Pons (tissue), 1 donor: ENCODE measurements at regions not wholly inside any gene's neighbourhood (a gene's known extent, or its start where the extent isn't known, plus 50 kb on each side); places are given as distances from the start of the nearest gene placed in this dataset.

Source experiments
- DNase-seq: peaks from one replicate; pipeline ENCODE4 v3.0.0-alpha.2; 2016; ENCODE audit warnings: low spot score

- no peak for DNase-seq
Measured at GRCh38 chr5:171603591-171603990, 182.0 kb upstream of the SMIM23 start.

DNA sequence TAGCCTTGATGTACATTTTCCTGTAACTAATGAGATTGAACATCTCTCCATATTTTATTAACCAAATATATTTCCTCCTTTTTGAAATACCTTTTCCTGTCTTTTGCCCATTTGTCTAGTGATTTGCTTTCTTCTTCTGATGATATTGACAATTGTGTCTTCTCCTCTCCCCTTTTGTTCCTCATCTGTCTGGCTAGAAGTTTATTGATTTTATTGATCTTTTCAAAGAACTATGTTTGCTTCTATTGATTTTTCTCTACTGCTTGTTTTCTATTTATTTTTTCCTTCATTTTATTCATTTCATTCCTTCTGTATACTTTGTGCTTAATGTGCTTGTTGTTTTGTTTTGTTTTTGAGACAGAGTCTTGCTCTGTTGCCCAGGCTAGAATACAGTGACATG, 181.4 kb upstream of the SMIM23 start:
- DNase-seq, result no peak

DNA sequence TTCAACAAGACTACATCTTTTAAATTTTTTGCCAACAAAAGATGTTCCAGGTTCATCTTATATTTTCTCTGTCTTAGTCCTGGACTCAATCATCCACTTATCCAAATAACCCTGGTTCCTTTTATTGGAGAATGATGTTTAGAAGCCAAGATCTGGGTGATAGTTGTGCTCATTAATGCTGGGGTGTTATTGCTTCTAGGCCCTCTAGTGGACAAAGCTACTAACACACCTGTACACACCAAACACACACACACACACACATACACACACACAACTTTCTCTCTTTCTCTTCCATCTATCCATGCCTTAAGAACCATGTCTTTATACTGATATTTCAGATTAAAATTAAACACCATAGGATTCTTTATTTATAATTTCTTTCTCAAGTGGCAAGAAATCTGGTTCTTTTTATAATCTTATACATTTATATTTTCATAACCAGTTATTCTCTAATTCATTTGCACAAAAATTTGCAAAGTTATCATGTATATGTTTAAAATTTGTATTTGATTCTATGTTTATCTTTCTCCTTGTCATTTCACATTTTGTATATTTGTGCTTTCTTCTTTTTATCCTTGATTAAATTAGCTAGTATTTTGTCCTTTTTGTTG, 179.1 kb upstream of the SMIM23 start:
- no peak for DNase-seq

GRCh38 chr5:171607863-171608262, 177.8 kb upstream of the SMIM23 start:
- no peak for DNase-seq

- no peak for DNase-seq
Measured at GRCh38 chr5:171609806-171610452, 175.7 kb upstream of the SMIM23 start.

- DNase-seq, result no peak
Measured at GRCh38 chr5:171610686-171611085, 174.9 kb upstream of the SMIM23 start.

- no peak for DNase-seq
Measured at GRCh38 chr5:171612749-171613148, 172.9 kb upstream of the SMIM23 start.

DNA sequence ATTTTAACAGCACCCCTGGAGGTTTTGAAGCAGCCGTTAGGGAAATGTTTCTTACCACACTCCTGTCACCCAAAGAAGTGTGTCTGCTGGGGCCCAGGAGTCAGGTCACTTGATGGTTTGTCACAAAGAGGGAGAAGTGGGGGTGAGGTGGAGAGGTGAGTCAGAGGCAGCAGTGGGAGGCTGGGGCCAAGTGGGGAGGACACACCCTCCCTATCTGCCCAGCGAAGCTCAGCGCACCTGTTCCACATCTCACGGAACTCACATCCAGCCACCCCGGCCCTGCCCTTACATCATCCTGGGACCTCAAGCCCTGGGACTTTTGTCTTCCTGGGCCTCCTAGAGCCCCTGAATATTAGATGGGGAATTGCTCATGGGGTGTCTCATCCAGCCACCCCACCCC, 171.1 kb upstream of the SMIM23 start:
- DNase-seq, result no peak

GRCh38 chr5:171614971-171615653, 170.5 kb upstream of the SMIM23 start:
- no peak for DNase-seq

DNA sequence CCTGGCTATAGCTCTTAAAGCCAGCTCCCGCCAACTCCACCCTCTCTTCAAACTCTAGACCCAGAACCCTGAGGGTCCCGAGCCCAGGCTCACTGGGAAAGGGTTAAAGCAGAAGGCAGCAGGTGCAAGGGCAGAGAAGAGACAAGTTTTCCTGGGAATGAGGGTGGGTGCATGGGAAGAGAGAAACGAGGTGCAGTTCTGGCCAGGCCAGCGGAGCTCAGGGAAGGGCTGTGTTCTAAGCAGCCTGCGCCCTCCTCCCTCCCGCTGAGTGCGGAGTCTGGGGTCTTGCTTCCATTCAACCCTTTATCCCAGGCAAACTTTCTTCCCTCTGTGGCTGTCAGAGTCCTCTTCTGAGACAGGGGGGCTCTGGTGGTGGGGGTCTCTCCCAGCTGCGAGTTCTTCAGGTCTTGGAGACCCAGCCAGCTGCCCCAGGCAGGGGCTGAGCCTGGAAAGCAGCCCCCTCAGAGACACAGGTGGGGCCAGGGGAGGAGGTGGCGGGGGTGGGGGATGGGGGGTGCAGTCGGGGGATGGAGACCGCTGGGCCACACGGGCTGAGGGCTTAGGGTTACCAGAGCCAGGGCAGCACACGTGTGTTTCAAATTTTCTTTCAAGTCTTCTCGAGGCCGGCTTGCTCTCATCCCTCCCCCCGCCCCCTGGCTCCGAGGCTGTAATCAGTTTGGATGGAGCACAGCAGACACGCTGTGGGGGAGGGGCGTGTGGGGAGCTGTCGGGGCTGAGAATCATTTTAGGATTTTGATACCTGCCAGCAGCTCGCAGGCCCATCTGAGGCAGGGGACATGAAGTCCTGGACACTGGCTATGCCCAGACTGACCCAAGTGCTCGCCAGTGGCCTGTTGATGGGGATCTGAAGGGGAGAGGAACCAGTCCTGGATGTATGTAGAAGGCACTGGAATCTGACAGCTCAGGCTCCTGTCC, 169.6 kb upstream of the SMIM23 start:
- no peak for DNase-seq

DNA sequence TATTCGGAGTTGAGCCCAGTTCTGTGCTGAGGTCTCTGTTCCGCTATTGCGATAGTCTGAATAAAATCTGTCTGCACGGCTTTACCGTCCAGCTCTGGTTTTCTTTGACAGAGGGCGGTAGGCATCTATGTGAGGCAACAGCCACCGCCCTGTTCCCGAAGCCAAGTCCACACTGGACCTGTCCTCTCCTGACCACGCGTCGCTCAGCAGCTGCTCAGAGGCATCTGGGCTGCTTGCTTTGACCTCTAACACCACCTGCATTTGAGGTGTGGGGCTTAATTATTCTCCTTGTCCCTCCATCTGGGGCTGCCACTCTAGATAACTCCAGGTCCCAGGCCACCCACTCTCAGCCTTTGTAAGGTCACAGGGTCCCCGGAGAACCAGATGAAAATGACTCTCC, 168.4 kb upstream of the SMIM23 start:
- DNase-seq, result no peak

DNA sequence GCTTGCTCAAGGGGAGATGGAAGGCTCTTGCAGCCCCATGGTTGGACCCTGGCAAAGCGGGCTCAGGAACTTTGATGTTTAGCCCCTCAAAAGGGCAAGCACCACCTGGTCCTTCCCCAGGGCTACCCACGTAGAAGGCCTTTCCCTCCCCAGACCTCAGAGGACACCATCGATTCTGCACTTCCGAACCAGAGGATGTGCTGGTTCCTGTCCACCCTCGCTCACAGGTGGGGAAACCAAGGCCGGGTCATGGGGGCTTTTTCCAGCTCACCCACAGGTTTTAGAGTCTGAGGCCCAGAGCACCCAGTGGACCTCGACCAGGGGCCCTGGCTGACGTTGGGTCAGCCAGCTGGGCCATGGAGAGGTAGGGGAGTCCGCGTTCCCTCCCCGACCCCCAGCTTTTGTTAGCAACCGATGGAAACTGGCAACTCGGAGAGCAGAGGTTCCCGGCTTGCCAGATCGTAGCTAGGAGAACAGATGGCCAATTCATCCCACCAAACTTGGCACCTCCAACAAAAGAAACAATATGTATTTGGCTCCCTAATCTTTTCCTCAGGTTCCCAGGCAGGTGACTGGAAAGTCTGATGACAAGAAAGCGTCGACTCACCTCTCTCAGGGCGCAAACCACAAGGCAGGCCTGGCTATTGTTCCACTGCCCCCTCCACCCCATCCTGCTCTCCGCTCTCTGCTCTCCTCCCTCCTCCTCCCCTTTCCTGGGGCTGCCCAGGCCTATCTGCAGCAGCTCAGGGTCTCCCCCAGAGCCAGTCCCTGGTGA, 167.6 kb upstream of the SMIM23 start:
- no peak for DNase-seq

DNA sequence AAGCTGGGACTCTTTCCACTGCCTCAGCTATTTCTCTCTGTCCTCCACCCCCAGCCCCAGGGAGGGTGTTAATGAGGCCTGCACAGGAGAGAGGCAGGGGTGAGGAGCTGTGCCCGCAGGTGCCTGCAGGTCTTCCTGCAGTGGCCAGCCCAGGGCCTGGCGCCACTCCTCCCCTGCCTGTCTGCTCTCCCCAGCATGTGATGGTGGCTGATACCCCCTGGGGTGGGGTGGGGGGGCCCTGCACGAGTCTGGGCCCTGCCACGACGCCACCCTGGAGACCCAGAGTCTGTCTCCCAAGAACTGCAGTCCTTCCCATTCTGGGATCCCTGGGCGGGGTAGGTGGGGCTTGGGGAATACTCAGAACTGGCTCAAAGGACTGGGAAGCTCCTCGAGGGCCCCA, 166.4 kb upstream of the SMIM23 start:
- DNase-seq, result no peak

GRCh38 chr5:171619744-171620143, 165.9 kb upstream of the SMIM23 start:
- no peak for DNase-seq

GRCh38 chr5:171622010-171622409, 163.6 kb upstream of the SMIM23 start:
- DNase-seq, result no peak

GRCh38 chr5:171623107-171623506, 162.5 kb upstream of the SMIM23 start:
- DNase-seq, result no peak

GRCh38 chr5:171623551-171624097, 162.0 kb upstream of the SMIM23 start:
- DNase-seq, result no peak

GRCh38 chr5:171624396-171624795, 161.2 kb upstream of the SMIM23 start:
- no peak for DNase-seq

DNA sequence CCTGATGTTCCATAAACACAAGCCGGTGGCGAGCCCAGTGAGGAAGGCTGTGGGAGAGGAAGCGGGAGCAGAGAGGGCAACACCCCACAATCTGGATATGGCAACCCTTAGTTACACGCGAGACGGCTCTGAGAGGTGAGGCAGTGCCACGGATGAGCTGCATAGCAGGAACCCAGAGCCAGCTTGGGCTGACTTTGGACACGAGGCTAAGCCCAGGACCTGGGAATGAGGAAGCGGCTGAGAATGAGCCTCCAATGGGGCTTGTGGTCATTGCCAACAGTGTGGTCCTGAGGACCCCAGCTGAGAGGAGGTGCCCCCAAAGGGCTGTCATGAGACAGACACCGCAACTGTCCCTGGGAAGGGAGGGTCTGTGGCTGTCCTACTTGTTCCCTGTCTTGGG, 160.0 kb upstream of the SMIM23 start:
- no peak for DNase-seq

DNA sequence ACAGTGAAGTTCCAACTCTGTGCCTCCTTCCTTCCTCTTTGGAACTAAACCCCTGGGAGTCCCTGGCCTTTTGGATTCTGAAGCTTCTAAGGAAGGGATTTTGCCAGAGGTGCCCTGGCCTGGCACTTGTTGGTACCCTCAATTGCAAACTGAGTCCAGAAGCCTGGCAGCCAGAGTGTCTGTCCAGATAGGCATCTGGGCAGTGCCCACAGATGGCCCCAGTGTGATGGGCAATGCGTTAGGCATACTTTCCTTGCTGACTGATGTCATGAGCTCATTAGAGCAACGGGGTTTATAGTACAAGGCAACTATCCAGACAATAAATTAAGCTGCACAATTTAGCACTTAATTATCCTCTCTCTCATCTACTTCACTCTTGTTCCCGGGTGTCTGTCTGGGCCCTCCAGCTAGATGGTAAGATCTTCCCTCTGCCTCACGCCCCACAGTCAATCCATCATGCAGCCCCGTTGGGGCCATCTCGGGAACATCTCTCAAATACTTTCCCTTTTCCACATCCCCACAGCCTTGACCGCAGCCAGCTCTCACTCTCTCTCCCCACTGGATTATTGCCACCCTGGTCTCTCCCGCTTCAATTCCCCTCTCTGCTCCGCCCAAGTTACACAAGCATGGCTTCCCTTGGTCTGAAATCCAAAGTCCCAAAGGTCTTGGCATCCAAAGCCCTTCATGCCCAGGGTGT, 157.5 kb upstream of the SMIM23 start:
- DNase-seq, result no peak

DNA sequence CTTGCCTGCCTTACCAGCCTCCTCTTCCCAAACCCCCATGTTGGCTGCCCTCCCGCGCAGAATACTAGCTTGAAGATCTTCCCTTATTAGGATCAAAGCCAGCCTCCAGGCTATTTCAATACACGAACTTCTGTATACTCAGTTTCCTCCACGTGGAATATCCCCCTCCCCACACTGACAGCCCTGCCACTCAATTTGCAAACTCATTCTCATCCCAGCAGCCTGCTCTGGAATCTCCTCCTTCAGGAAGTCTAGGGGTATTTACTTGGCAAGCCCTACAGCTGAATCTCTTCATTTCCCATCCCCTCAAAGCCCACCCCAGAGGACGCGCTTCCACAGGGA, 157.0 kb upstream of the SMIM23 start:
- no peak for DNase-seq
